SH-SY5Y (cell line): ENCODE measurements at regions not wholly inside any gene's neighbourhood (a gene's known extent, or its start where the extent isn't known, plus 50 kb on each side); places are given as distances from the start of the nearest gene placed in this dataset.

ENCODE experiments used
- GATA2 ChIP-seq: IDR thresholded peaks from 2 replicates; pipeline ENCODE4 v1.6.1; 2011; ENCODE audit warnings: mild to moderate bottlenecking, low read depth, low read length
- GATA3 ChIP-seq: IDR thresholded peaks from 2 replicates; pipeline ENCODE4 v1.6.1; 2011; ENCODE audit warnings: low read depth, mild to moderate bottlenecking, low read length, moderate library complexity

- no peak for TF ChIP-seq GATA2
- TF ChIP-seq GATA3, result no peak
Measured at GRCh38 chr3:107068980-107069379, 308.3 kb upstream of the CCDC54 start.
